ENCODE measurements at regions not wholly inside any gene's neighbourhood (a gene's known extent, or its start where the extent isn't known, plus 50 kb on each side); places are given as distances from the start of the nearest gene placed in this dataset.

GRCh38 chr16:35873472-35873871 lies 2414.1 kb downstream of the TP53TG3F start:
- Histone ChIP-seq H3K27ac (no peak overlapping the region), H3K27me3 (no peaks in the 10 kb centered on the region), H4K20me1 (no peaks in the 10 kb centered on the region), H3K9ac (no peak overlapping the region), H3K4me2 (no peak overlapping the region), H3K4me1 (0 out of 20 replicates have a peak, but pooled peaks cover 0 to 6% (median 0%) of the 10 kb centered on the region in 10 experiments), H3K4me3 (no peak overlapping the region), H3K9me3 (replicated peaks in 1 of 11) (peaks cover 3 to 14% (median 12%) of the 10 kb centered on the region in 11 experiments; a peak in 17 of 22 replicates), H3K36me3 (no peaks in the 10 kb centered on the region)
- TF ChIP-seq Cebpa-rat (IDR thresholded peaks at IDR 0.05), result no peak

- Histone ChIP-seq H3K4me3 (no peak overlapping the region), H4K20me1 (no peaks in the 10 kb centered on the region), H3K9me3 (replicated peaks in 1 of 11) (peaks cover 3 to 20% (median 14%) of the 10 kb centered on the region in 11 experiments; a peak in 18 of 22 replicates)
Observed at GRCh38 chr16:35881654-35882053, 2422.2 kb downstream of the TP53TG3F start.

GRCh38 chr16:35906440-35906839 lies 2447.0 kb downstream of the TP53TG3F start:
- TF ChIP-seq Cebpa-rat (IDR thresholded peaks at IDR 0.05), result no peak
- H3K4me3 ChIP-seq, result no peak overlapping the region
- peaks cover 18 to 82% (median 56%) of the 10 kb centered on the region in 11 experiments; a peak in 21 of 22 replicates for H3K9me3 ChIP-seq (replicated peaks in 1 of 11)
- no peaks in the 10 kb centered on the region for H3K27me3 ChIP-seq
- H4K20me1 ChIP-seq, result no peaks in the 10 kb centered on the region
- H3K4me1 ChIP-seq, result peaks cover 6 to 34% (median 21%) of the 10 kb centered on the region in 10 experiments; a peak in 17 of 20 replicates
- H3K36me3 ChIP-seq, result no peaks in the 10 kb centered on the region
- H3K9ac ChIP-seq, result no peak overlapping the region
- no peak overlapping the region for H3K27ac ChIP-seq
- peak overlapping the region in 5 of 11 experiments; percentile 7 to 45 (median 41); a peak in 9 of 22 replicates for H3K4me2 ChIP-seq

More at GRCh38 chr16:35881654-35882053, 2422.2 kb downstream of the TP53TG3F start:
- TF ChIP-seq Cebpa-rat (IDR thresholded peaks at IDR 0.05), result no peak
- no peak overlapping the region for H3K4me2 ChIP-seq
- H3K4me1 ChIP-seq, result no peaks in the 10 kb centered on the region
- H3K27ac ChIP-seq, result no peak overlapping the region
- no peak overlapping the region for H3K9ac ChIP-seq
- no peaks in the 10 kb centered on the region for H3K27me3 ChIP-seq
- H3K36me3 ChIP-seq, result no peaks in the 10 kb centered on the region

- Histone ChIP-seq H3K9ac (no peak overlapping the region), H3K27me3 (no peaks in the 10 kb centered on the region), H3K4me2 (no peak overlapping the region), H3K9me3 (replicated peaks in 1 of 11) (peaks cover 20 to 96% (median 71%) of the 10 kb centered on the region in 11 experiments; a peak in 21 of 22 replicates), H3K27ac (no peak overlapping the region), H3K36me3 (no peaks in the 10 kb centered on the region), H3K4me3 (no peak overlapping the region), H3K4me1 (peaks cover 6 to 50% (median 31%) of the 10 kb centered on the region in 10 experiments; a peak in 17 of 20 replicates), H4K20me1 (no peaks in the 10 kb centered on the region)
- no peak for TF ChIP-seq Cebpa-rat (IDR thresholded peaks at IDR 0.05)
Observed at GRCh38 chr16:35908152-35908551, 2448.7 kb downstream of the TP53TG3F start.

GRCh38 chr16:35908942-35909341 lies 2449.5 kb downstream of the TP53TG3F start:
- no peak for TF ChIP-seq Cebpa-rat (IDR thresholded peaks at IDR 0.05)
- no peaks in the 10 kb centered on the region for H3K36me3 ChIP-seq
- no peak overlapping the region for H3K9ac ChIP-seq
- no peaks in the 10 kb centered on the region for H3K27me3 ChIP-seq
- no peak overlapping the region; a peak in 1 of 22 replicates for H3K27ac ChIP-seq
- H3K9me3 ChIP-seq (replicated peaks in 1 of 11), result peaks cover 27 to 96% (median 70%) of the 10 kb centered on the region in 11 experiments; a peak in 21 of 22 replicates
- peak overlapping the region in 1 of 11 experiments; percentile 69; a peak in 1 of 22 replicates for H3K4me2 ChIP-seq
- no peaks in the 10 kb centered on the region for H4K20me1 ChIP-seq
- H3K4me3 ChIP-seq, result no peak overlapping the region; a peak in 1 of 20 replicates
- peaks cover 6 to 50% (median 31%) of the 10 kb centered on the region in 10 experiments; a peak in 17 of 20 replicates for H3K4me1 ChIP-seq

DNA sequence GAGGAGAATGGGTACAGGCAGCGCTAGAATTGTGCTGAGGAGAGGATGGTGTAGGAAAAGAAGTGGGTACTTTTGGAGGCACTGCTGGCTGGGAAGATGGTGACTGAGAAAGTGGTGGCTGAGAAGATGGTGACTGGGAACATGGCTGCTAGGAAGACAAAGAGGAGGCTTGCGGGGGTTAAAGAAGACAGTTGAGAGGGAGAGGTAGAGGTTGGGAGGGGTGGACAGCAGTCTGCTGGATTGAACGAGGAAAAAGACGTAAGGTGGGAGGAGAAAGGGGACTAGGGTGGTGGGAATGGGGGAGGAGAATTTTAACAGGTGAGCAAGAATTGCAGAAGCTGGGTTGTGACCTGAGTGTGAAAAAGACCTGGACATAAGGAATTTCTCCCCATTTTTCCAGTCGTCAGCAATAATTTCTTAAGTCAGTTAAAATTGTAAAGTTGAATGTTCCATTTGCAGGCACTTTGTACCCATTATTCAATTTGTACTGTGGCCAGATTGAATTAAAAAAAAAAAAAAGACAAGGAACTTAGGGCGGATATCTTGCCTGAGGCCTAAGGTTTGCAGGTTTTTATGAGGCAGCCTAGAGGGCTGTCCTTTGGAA lies 2450.0 kb downstream of the TP53TG3F start:
- H3K27me3 ChIP-seq, result no peaks in the 10 kb centered on the region
- H3K4me2 ChIP-seq, result peak overlapping the region in 6 of 11 experiments; percentile 33 to 69 (median 57); a peak in 8 of 22 replicates
- no peaks in the 10 kb centered on the region for H3K36me3 ChIP-seq
- H3K4me3 ChIP-seq, result no peak overlapping the region
- peaks cover 6 to 50% (median 31%) of the 10 kb centered on the region in 10 experiments; a peak in 17 of 20 replicates for H3K4me1 ChIP-seq
- H3K9me3 ChIP-seq (replicated peaks in 1 of 11), result peaks cover 33 to 96% (median 73%) of the 10 kb centered on the region in 11 experiments; a peak in 21 of 22 replicates
- no peaks in the 10 kb centered on the region for H4K20me1 ChIP-seq
- no peak for TF ChIP-seq Cebpa-rat (IDR thresholded peaks at IDR 0.05)
- peak overlapping the region in 2 of 11 experiments; percentile 61 to 62; a peak in 4 of 22 replicates for H3K27ac ChIP-seq
- no peak overlapping the region for H3K9ac ChIP-seq

- H3K4me3 ChIP-seq, result peak overlapping the region in 3 of 10 experiments; percentile 15 to 37 (median 19); a peak in 3 of 20 replicates
- peaks cover 39 to 96% (median 78%) of the 10 kb centered on the region in 11 experiments; a peak in 21 of 22 replicates for H3K9me3 ChIP-seq (replicated peaks in 1 of 11)
- TF ChIP-seq Cebpa-rat (IDR thresholded peaks at IDR 0.05), result no peak
- peak overlapping the region in 9 of 11 experiments; percentile 9 to 69 (median 54); a peak in 17 of 22 replicates for H3K4me2 ChIP-seq
- H3K36me3 ChIP-seq, result peaks cover 0 to 2% (median 0%) of the 10 kb centered on the region in 11 experiments; a peak in 1 of 22 replicates
- H3K27me3 ChIP-seq, result no peaks in the 10 kb centered on the region
- H4K20me1 ChIP-seq, result no peaks in the 10 kb centered on the region
- H3K27ac ChIP-seq, result peak overlapping the region in 8 of 11 experiments; percentile 20 to 62 (median 40); a peak in 14 of 22 replicates
- H3K9ac ChIP-seq, result no peak overlapping the region
- peaks cover 6 to 50% (median 31%) of the 10 kb centered on the region in 10 experiments; a peak in 17 of 20 replicates for H3K4me1 ChIP-seq
Observed at GRCh38 chr16:35910409-35910808, 2451.0 kb downstream of the TP53TG3F start.

DNA sequence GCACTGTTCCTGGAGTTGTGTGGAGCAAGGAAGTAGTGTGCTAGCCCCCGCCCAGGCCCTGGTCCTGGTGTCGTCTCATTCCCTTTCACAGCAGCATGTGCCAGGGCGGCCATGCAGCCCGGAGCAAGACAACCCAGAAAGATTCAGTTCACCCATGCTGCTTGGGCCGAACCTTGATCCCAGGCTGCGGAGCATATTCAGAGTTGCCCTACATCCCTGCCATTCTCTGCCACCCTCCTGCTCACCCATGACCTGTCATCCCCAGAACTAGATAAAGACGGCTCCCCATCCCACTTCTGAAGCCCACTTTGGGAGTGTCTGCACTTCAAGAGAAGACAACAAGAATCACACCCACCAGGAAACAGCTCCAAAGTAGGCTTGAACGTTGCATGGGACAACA lies 2452.5 kb downstream of the TP53TG3F start:
- Histone ChIP-seq H3K4me1 (peaks cover 6 to 46% (median 26%) of the 10 kb centered on the region in 10 experiments; a peak in 17 of 20 replicates), H3K4me3 (peak overlapping the region in 1 of 10 experiments; percentile 20; a peak in 1 of 20 replicates), H3K36me3 (peaks cover 0 to 7% (median 0%) of the 10 kb centered on the region in 11 experiments; a peak in 2 of 22 replicates), H4K20me1 (no peaks in the 10 kb centered on the region), H3K9ac (no peak overlapping the region), H3K27me3 (no peaks in the 10 kb centered on the region), H3K4me2 (peak overlapping the region in 6 of 11 experiments; percentile 10 to 48 (median 35); a peak in 8 of 22 replicates), H3K27ac (peak overlapping the region in 1 of 11 experiments; percentile 36; a peak in 2 of 22 replicates), H3K9me3 (replicated peaks in 1 of 11) (peaks cover 46 to 98% (median 84%) of the 10 kb centered on the region in 11 experiments; a peak in 21 of 22 replicates)
- TF ChIP-seq Cebpa-rat (IDR thresholded peaks at IDR 0.05), result no peak

DNA sequence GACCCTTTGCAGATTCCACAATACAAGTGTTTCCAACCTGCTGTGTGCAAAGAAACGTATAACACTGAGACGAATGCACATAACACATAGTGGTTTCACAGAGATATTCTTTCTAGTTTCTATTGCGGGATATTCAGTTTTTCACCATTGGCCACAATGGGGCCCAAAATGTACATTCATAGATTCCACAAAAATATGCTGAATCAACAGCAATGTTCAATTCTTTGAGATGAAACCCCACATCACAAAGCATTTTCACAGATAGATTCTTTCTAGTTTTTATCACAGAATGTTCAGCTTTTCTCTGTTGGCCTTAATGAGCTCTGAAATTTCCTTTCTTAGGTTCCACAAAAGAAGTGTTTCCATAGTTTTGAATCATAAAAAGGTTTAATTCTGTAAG lies 2472.3 kb downstream of the TP53TG3F start:
- H3K27me3 ChIP-seq, result no peaks in the 10 kb centered on the region
- H3K4me2 ChIP-seq, result no peak overlapping the region
- H3K36me3 ChIP-seq, result no peaks in the 10 kb centered on the region
- H3K4me3 ChIP-seq, result no peak overlapping the region
- H3K9me3 ChIP-seq (replicated peaks in 1 of 11), result peaks cover 31 to 97% (median 73%) of the 10 kb centered on the region in 11 experiments; a peak in 21 of 22 replicates
- H4K20me1 ChIP-seq, result no peaks in the 10 kb centered on the region
- no peak overlapping the region for H3K9ac ChIP-seq
- no peaks in the 10 kb centered on the region for H3K4me1 ChIP-seq
- H3K27ac ChIP-seq, result no peak overlapping the region
- no peak for TF ChIP-seq Cebpa-rat (IDR thresholded peaks at IDR 0.05)

All from BLaER1 treated with 17β-estradiol and CSF1 and Interleukin-3, amounts not matched to agents 10 nM and 100 nM (cell line).